SK-N-SH (cell line): ENCODE measurements at regions not wholly inside any gene's neighbourhood (a gene's known extent, or its start where the extent isn't known, plus 50 kb on each side); places are given as distances from the start of the nearest gene placed in this dataset.

ENCODE experiments used
- CTCF ChIA-PET: fragments of 300-600, 350-600 bp; formaldehyde crosslinking; extraction: SDS; loops from one replicate; lab custom pipeline; 2021; lab: Yijun Ruan, JAX
- POLR2A ChIA-PET: fragments of 350-600 bp; sonication (Branson Sonifier 250); formaldehyde crosslinking; extraction: SDS; loops from one replicate; lab custom pipeline; 2020; ENCODE audit warnings: antibody characterized with exemption, inconsistent platforms; lab: Yijun Ruan, JAX
- DNase-seq: peaks from one replicate; pipeline ENCODE4 v3.0.0; 2012
- H2AFZ ChIP-seq: fragments of 200-600 bp; sonication (generic); 2 replicates; pipeline ENCODE4 v1.8.1; 2016; ENCODE audit warnings: antibody characterized with exemption, mild to moderate bottlenecking, low read depth
- H3F3A ChIP-seq: fragments of 200-600 bp; sonication (generic); replicated peaks from 2 replicates; pipeline ENCODE3; 2016; ENCODE audit warnings: antibody characterized with exemption, mild to moderate bottlenecking; ENCODE audit not compliant: insufficient read depth
- H3K27ac ChIP-seq, 2 experiments: fragments of 200-500 bp in 1 of 2; fragments of 200-600 bp in 1 of 2; sonication (Bioruptor generic) in 1 of 2; sonication (generic), shearing (Covaris generic) in 1 of 2; 2 replicates each; pipeline versions ENCODE4 v1.5.1 to v1.6.1; 2014 to 2016; ENCODE audit warnings: low read depth in 2 of 2, inconsistent platforms in 1 of 2, low read length in 1 of 2, mild to moderate bottlenecking in 1 of 2, mixed read lengths in 1 of 2
- H3K27me3 ChIP-seq: fragments of 200-600 bp; sonication (generic), shearing (Covaris generic); 2 replicates; pipeline ENCODE4 v1.6.1; 2016; ENCODE audit warnings: mixed run types; ENCODE audit not compliant: insufficient read depth
- H3K36me3 ChIP-seq, 2 experiments: fragments of 200-500 bp in 1 of 2; fragments of 200-600 bp in 1 of 2; sonication (Bioruptor generic) in 1 of 2; sonication (generic) in 1 of 2; replicated peaks in 1 of 2; 2 replicates each; pipeline versions ENCODE3 to v1.5.1; 2014 to 2016; ENCODE audit warnings: low read length in 1 of 2, mild to moderate bottlenecking in 1 of 2; ENCODE audit not compliant: insufficient read depth in 2 of 2, control insufficient read depth in 1 of 2
- H3K4me1 ChIP-seq, 2 experiments: fragments of 200-500 bp in 1 of 2; fragments of 200-600 bp in 1 of 2; sonication (Bioruptor generic) in 1 of 2; sonication (generic), shearing (Covaris generic) in 1 of 2; 2 replicates each; pipeline versions ENCODE4 v1.5.1 to v1.6.1; 2014 to 2016; ENCODE audit warnings: low read depth in 1 of 2, low read length in 1 of 2, mixed run types in 1 of 2; ENCODE audit not compliant: insufficient read depth in 2 of 2, control insufficient read depth in 1 of 2
- H3K4me2 ChIP-seq: fragments of 200-600 bp; sonication (generic), shearing (Covaris generic); 2 replicates; pipeline ENCODE4 v1.6.1; 2017; ENCODE audit warnings: mixed run types
- H3K4me3 ChIP-seq, 2 experiments: fragments of 200-500 bp in 1 of 2; fragments of 200-600 bp in 1 of 2; sonication (Bioruptor generic) in 1 of 2; sonication (generic), shearing (Covaris generic) in 1 of 2; 2 replicates each; pipeline versions ENCODE4 v1.5.1 to v1.8.1; 2014 to 2016; ENCODE audit warnings: low read depth in 2 of 2, inconsistent platforms in 1 of 2, low read length in 1 of 2, mild to moderate bottlenecking in 1 of 2, mixed read lengths in 1 of 2, moderate library complexity in 1 of 2
- H3K79me2 ChIP-seq: fragments of 200-600 bp; sonication (generic); 2 replicates; pipeline ENCODE4 v1.8.1; 2017; ENCODE audit warnings: mild to moderate bottlenecking; ENCODE audit not compliant: insufficient read depth
- H3K9ac ChIP-seq: fragments of 200-600 bp; sonication (generic); 2 replicates; pipeline ENCODE4 v1.6.1; 2017; ENCODE audit warnings: mixed run types
- H3K9me2 ChIP-seq: fragments of 200-600 bp; sonication (generic); 2 replicates; pipeline ENCODE4 v1.6.1; 2017; ENCODE audit warnings: mixed run types
- H3K9me3 ChIP-seq: fragments of 200-600 bp; sonication (generic); 2 replicates; pipeline ENCODE4 v1.6.1; 2017; ENCODE audit warnings: mixed run types, mild to moderate bottlenecking, moderate library complexity
- H4K20me1 ChIP-seq: fragments of 200-600 bp; sonication (generic); 2 replicates; pipeline ENCODE4 v1.6.1; 2017; ENCODE audit warnings: mild to moderate bottlenecking, mixed run types; ENCODE audit not compliant: insufficient read depth
- CHD2 ChIP-seq: fragments of 150-350 bp; IDR thresholded peaks from 2 replicates; pipeline ENCODE4 v1.6.1; 2018; ENCODE audit warnings: low read length; ENCODE audit not compliant: partially characterized antibody
- EP300 ChIP-seq, 2 experiments: IDR thresholded peaks; 2 replicates each; pipeline versions ENCODE4 v1.4.0 to v1.6.1; 2012; ENCODE audit warnings: borderline replicate concordance in 1 of 2, low read depth in 1 of 2, low read length in 1 of 2
- FOSL2 ChIP-seq: IDR thresholded peaks from 2 replicates; pipeline ENCODE4 v1.4.0; 2012; ENCODE audit warnings: low read depth, mild to moderate bottlenecking, moderate library complexity, borderline replicate concordance
- FOXM1 ChIP-seq: IDR thresholded peaks from 2 replicates; pipeline ENCODE4 v1.4.0; 2012; ENCODE audit warnings: low read depth, mild to moderate bottlenecking
- GABPA ChIP-seq: IDR thresholded peaks from 2 replicates; pipeline ENCODE4 v1.4.0; 2012; ENCODE audit warnings: low read depth, mild to moderate bottlenecking
- JUND ChIP-seq: IDR thresholded peaks from 2 replicates; pipeline ENCODE4 v1.4.0; 2012
- MEF2A ChIP-seq: IDR thresholded peaks from 2 replicates; pipeline ENCODE4 v1.4.0; 2012; ENCODE audit warnings: low read depth, borderline replicate concordance
- MXI1 ChIP-seq: IDR thresholded peaks from 2 replicates; pipeline ENCODE4 v1.6.1; 2012; ENCODE audit warnings: mild to moderate bottlenecking, low read depth, low read length, improper control_type of control experiment
- NFIC ChIP-seq: IDR thresholded peaks from 2 replicates; pipeline ENCODE4 v1.4.0; 2012; ENCODE audit warnings: borderline replicate concordance
- NRF1 ChIP-seq: IDR thresholded peaks from 2 replicates; pipeline ENCODE4 v1.6.1; 2012; ENCODE audit warnings: low read depth, mild to moderate bottlenecking, low read length
- POLR2AphosphoS5 ChIP-seq: IDR thresholded peaks from 2 replicates; pipeline ENCODE4 v1.6.1; 2012; ENCODE audit warnings: low read depth, low read length
- RAD21 ChIP-seq: IDR thresholded peaks from 2 replicates; pipeline ENCODE4 v1.6.1; 2012; ENCODE audit warnings: mild to moderate bottlenecking, low read length
- SIN3A ChIP-seq: IDR thresholded peaks from 2 replicates; pipeline ENCODE4 v1.6.1; 2012; ENCODE audit warnings: low read depth, mild to moderate bottlenecking, low read length, moderate library complexity, borderline replicate concordance
- TCF12 ChIP-seq: IDR thresholded peaks from 2 replicates; pipeline ENCODE4 v1.4.0; 2012
- TEAD4 ChIP-seq: IDR thresholded peaks from 2 replicates; pipeline ENCODE4 v1.4.0; 2012; ENCODE audit warnings: mild to moderate bottlenecking, borderline replicate concordance; ENCODE audit not compliant: insufficient read depth
- YY1 ChIP-seq: IDR thresholded peaks from 2 replicates; pipeline ENCODE4 v1.4.0; 2012; ENCODE audit warnings: low read depth, mild to moderate bottlenecking
- WGBS: methylation state at CpG from one replicate; pipeline ENCODE4 v1.1.6; 2017; ENCODE audit warnings: low lambda C conversion rate; 5-methylcytosine and 5-hydroxymethylcytosine counted together
- TF ChIP-seq, protein P1 (sequence below): IDR thresholded peaks from 2 replicates; pipeline ENCODE4; 2012

DNA sequence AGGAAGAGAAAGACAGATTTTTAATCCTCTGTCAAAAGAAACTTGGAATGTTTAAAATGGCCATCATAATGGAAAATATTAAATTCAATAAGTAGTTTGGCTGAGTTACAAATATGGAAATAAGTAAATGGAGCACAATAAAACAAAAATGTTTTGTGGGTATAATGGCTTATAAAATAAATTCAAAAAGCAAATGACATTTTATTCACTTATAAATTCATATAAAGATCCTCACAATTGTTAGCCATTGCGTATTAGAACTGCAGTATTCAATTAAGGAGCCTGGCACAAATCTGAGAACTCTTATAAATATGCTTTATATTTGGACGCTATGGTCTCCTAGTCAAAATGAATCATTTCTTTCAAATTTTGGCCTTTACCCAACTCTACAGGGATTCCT lies 339.0 kb upstream of the PABPC4L start:
- H3K79me2 ChIP-seq, result no peaks in the 10 kb centered on the region
- WGBS, result 11% methylated on average over 2 of the region's 2 CpGs
- ChIA-PET POLR2A (no interaction called here), CTCF (no interaction called here)
- no peaks in the 10 kb centered on the region; a peak in 1 of 4 replicates for H3K4me1 ChIP-seq
- H3K9me3 ChIP-seq, result no peaks in the 10 kb centered on the region
- no peak overlapping the region for H2AFZ ChIP-seq
- H3K4me3 ChIP-seq, result no peak overlapping the region
- no peak for DNase-seq
- H3K27me3 ChIP-seq, result no peaks in the 10 kb centered on the region
- H3K36me3 ChIP-seq, result no peaks in the 10 kb centered on the region
- H3K27ac ChIP-seq, result peak overlapping the region in 1 of 2 experiments; percentile 55; a peak in 1 of 4 replicates
- peaks cover 9% of the 10 kb centered on the region for H3F3A ChIP-seq
- H3K4me2 ChIP-seq, result no peak overlapping the region
- H3K9ac ChIP-seq, result no peak overlapping the region
- 0 out of 2 replicates have a peak, but pooled peaks have one; percentile 38 for TF ChIP-seq NFIC
- no peak for TF ChIP-seq SIN3A
- TF ChIP-seq EP300 (IDR thresholded peaks at IDR 0.05; ENCODE audit: borderline replicate concordance in 1 of 2, low read depth in 1 of 2, low read length in 1 of 2), result peak in 1 of 2 experiments; percentile 29; a peak in 1 of 4 replicates
- TF ChIP-seq JUND, result peak; percentile 12; the same call in 1 of the 2 replicates
- no peak for TF ChIP-seq TEAD4
- TF ChIP-seq, protein P1, sequence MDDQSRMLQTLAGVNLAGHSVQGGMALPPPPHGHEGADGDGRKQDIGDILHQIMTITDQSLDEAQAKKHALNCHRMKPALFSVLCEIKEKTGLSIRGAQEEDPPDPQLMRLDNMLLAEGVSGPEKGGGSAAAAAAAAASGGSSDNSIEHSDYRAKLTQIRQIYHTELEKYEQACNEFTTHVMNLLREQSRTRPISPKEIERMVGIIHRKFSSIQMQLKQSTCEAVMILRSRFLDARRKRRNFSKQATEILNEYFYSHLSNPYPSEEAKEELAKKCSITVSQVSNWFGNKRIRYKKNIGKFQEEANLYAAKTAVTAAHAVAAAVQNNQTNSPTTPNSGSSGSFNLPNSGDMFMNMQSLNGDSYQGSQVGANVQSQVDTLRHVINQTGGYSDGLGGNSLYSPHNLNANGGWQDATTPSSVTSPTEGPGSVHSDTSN, result peak; percentile 35; the same call in 1 of the 2 replicates
- TF ChIP-seq, all 33 proteins: peak for 4
- H4K20me1 ChIP-seq, result no peaks in the 10 kb centered on the region
- no peaks in the 10 kb centered on the region for H3K9me2 ChIP-seq

DNA sequence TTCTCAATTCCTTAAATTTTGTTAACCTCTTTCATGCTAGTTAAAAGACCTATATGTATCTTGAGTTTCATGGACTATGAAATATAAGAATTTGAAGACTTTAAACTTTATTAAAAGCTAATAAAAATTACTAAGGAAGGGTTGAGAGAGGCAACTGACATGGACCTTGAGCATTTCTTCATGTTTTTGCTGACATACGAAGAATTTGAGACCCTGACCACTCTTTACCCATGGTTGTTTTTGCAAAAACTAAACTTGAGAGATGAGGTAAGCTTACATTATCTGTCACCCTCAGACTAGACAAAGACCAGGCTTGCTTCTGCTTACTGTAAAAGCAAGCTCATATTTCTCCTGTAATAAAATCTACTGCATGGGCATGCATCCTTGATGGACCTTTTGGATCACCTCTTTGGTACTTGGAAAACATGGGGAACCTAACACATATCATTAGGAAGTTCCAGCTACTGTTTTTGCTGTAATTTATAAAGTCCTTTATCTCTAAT lies 338.2 kb upstream of the PABPC4L start:
- Histone ChIP-seq H3K4me2 (no peak overlapping the region), H3K4me1 (no peaks in the 10 kb centered on the region; a peak in 1 of 4 replicates), H3K27me3 (no peaks in the 10 kb centered on the region), H4K20me1 (no peaks in the 10 kb centered on the region), H3K4me3 (no peak overlapping the region), H3F3A (peaks cover 7% of the 10 kb centered on the region), H3K27ac (peak overlapping the region in 1 of 2 experiments; percentile 55; a peak in 1 of 4 replicates), H3K36me3 (no peaks in the 10 kb centered on the region), H3K9me2 (no peaks in the 10 kb centered on the region), H3K9me3 (no peaks in the 10 kb centered on the region), H3K9ac (no peak overlapping the region), H2AFZ (peak overlapping the region; percentile 38; the same call in 1 of the 2 replicates), H3K79me2 (no peaks in the 10 kb centered on the region)
- WGBS, result 36% methylated on average over 1 of the region's 1 CpG
- CTCF ChIA-PET, result no interaction called here
- DNase-seq, result no peak
- POLR2A ChIA-PET, result no interaction called here
- TF ChIP-seq SIN3A (no peak), MEF2A (no peak), NRF1 (no peak), YY1 (no peak), POLR2AphosphoS5 (no peak), RAD21 (no peak), EP300 (IDR thresholded peaks at IDR 0.05; ENCODE audit: borderline replicate concordance in 1 of 2, low read depth in 1 of 2, low read length in 1 of 2) (no peak), GABPA (no peak), FOXM1 (no peak), TEAD4 (no peak), TCF12 (peak; percentile 80), JUND (no peak), CHD2 (no peak), FOSL2 (no peak), MXI1 (no peak)
- TF ChIP-seq, protein P1, result peak; percentile 53; the same call in 1 of the 2 replicates
